ENCODE measurements at regions not wholly inside any gene's neighbourhood (a gene's known extent, or its start where the extent isn't known, plus 50 kb on each side); places are given as distances from the start of the nearest gene placed in this dataset.

DNA sequence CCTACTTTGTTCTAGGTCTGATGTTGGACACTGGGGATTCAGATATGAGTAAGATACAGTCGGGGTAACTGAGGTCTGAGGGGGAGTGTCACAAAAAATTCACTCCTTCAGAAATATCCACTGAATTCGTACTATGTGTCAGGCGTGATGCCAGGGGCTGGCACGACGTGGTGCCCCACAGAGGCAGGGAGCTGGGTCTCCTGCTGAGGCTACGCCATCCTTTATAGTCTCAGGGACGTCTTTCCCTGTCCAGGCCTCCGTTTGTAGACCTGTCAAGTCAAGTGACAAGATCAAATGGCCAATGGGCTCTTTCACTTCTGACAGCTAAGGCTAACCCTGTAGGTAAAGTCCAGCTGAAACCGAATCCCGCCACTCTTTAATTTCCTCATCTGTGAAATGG, 118.8 kb upstream of the SMIM23 start:
- H4K20me1 ChIP-seq (replicated peaks in 1 of 2; ENCODE audit: control insufficient read depth in 1 of 2, insufficient read depth in 2 of 2, low read length in 2 of 2), result no peaks in the 10 kb centered on the region
- no peak overlapping the region for H2AFZ ChIP-seq (ENCODE audit: low read length)
- H2AK5ac ChIP-seq (ENCODE audit: low read depth, low read length), result no peak overlapping the region
- H3K56ac ChIP-seq (replicated peaks; ENCODE audit: insufficient read length, low read depth, low read length), result no peak overlapping the region
- H2BK20ac ChIP-seq (ENCODE audit: low read length), result no peak overlapping the region
- H4K8ac ChIP-seq (ENCODE audit: extremely low read depth, insufficient read depth, low read length), result no peak overlapping the region
- H3K18ac ChIP-seq (ENCODE audit: extremely low read depth, low read length), result no peak overlapping the region
- peaks cover 0 to 12% (median 6%) of the 10 kb centered on the region in 4 experiments; a peak in 6 of 7 replicates for H3K4me1 ChIP-seq (replicated peaks in 1 of 4; ENCODE audit: control insufficient read depth in 3 of 4, insufficient read depth in 4 of 4, low read length in 3 of 4)
- H3K14ac ChIP-seq (ENCODE audit: insufficient read length), result no peak overlapping the region
- no peak overlapping the region for H4K5ac ChIP-seq (ENCODE audit: insufficient read length, low read depth, low read length)
- no peak overlapping the region for H3K27ac ChIP-seq (ENCODE audit: low read depth, low read length)
- H2BK120ac ChIP-seq (replicated peaks; ENCODE audit: low read depth, low read length), result no peak overlapping the region
- no peaks in the 10 kb centered on the region for H3K23me2 ChIP-seq (ENCODE audit: low read depth, low read length)
- no peaks in the 10 kb centered on the region for H3K9me3 ChIP-seq (ENCODE audit: insufficient read depth in 2 of 2, low read depth in 1 of 2, low read length in 1 of 2)
- TF ChIP-seq, protein P1, sequence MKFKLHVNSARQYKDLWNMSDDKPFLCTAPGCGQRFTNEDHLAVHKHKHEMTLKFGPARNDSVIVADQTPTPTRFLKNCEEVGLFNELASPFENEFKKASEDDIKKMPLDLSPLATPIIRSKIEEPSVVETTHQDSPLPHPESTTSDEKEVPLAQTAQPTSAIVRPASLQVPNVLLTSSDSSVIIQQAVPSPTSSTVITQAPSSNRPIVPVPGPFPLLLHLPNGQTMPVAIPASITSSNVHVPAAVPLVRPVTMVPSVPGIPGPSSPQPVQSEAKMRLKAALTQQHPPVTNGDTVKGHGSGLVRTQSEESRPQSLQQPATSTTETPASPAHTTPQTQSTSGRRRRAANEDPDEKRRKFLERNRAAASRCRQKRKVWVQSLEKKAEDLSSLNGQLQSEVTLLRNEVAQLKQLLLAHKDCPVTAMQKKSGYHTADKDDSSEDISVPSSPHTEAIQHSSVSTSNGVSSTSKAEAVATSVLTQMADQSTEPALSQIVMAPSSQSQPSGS (IDR thresholded peaks at IDR 0.05; ENCODE audit: low read length), result no peak
- no peak for TF ChIP-seq TEAD4 (IDR thresholded peaks at IDR 0.05; ENCODE audit: low read depth, low read length)
- TF ChIP-seq HDAC2 (IDR thresholded peaks at IDR 0.05; ENCODE audit: borderline replicate concordance in 1 of 2, low read depth in 2 of 2, low read length in 2 of 2), result no peak
- TF ChIP-seq SIRT6 (IDR thresholded peaks at IDR 0.05; ENCODE audit: low read length), result no peak
- TF ChIP-seq EGR1 (IDR thresholded peaks at IDR 0.05; ENCODE audit: borderline replicate concordance, low read depth, low read length), result no peak
- no peak for TF ChIP-seq CBX8 (IDR thresholded peaks at IDR 0.05; ENCODE audit: borderline replicate concordance, low read depth, low read length)
- ChIA-PET CTCF (ENCODE audit: partially characterized antibody) (interaction anchor here (1.2 to 2.7 kb wide), 5 partner anchors 14 to 393 kb away, joined by 3 to 10 read pairs (median 7); no protein-coding TSS in a partner anchor), POLR2A (ENCODE audit: partially characterized antibody) (interaction anchor here (0.6 to 2.3 kb wide), 2 partner anchors 14 to 314 kb away, joined by 5 to 12 read pairs; no protein-coding TSS in a partner anchor)
- DNase-seq (ENCODE audit: low read depth in 1 of 2, low spot score in 2 of 2), result peak in 1 of 2 experiments; percentile 35
- H3K4me3 ChIP-seq (ENCODE audit: extremely low read depth in 1 of 4, insufficient read depth in 2 of 4, low read depth in 3 of 4, low read length in 4 of 4), result no peak overlapping the region
- H3K4ac ChIP-seq (replicated peaks; ENCODE audit: insufficient read length, low read depth, low read length), result no peak overlapping the region
- peak overlapping the region; percentile 36; the same call in 1 of the 2 replicates for H2BK15ac ChIP-seq (ENCODE audit: low read length)
- H3K27me3 ChIP-seq (replicated peaks in 1 of 4; ENCODE audit: control insufficient read depth in 3 of 4, extremely low read depth in 1 of 4, insufficient read depth in 3 of 4, low read length in 3 of 4), result peaks cover 0 to 2% (median 0%) of the 10 kb centered on the region in 4 experiments; a peak in 3 of 7 replicates
- no peak overlapping the region for H3K9ac ChIP-seq (replicated peaks in 1 of 4; ENCODE audit: extremely low read depth in 1 of 4, low read depth in 3 of 4, low read length in 3 of 4)
- 76% methylated on average over 10 of the region's 10 CpGs; no CpG with 5 or more reads in 1 of the 2 experiments for WGBS, 2 experiments (ENCODE audit: extremely low coverage in 1 of 2, insufficient coverage in 1 of 2, insufficient read length in 1 of 2, insufficient replicate concordance in 2 of 2, low coverage in 1 of 2, low lambda C conversion rate in 2 of 2, missing lambda C conversion rate in 1 of 2)
- H3K4me2 ChIP-seq (ENCODE audit: insufficient read depth in 1 of 2, low read depth in 2 of 2, low read length in 2 of 2), result peak overlapping the region in 1 of 2 experiments; percentile 60; a peak in 1 of 4 replicates
- no peak for FAIRE-seq
- H3K23ac ChIP-seq (ENCODE audit: insufficient read length), result no peak overlapping the region
- no peak overlapping the region for H4K91ac ChIP-seq (replicated peaks; ENCODE audit: insufficient read length, low read length)
- H3K79me1 ChIP-seq (ENCODE audit: low read depth, low read length), result no peaks in the 10 kb centered on the region
- no peaks in the 10 kb centered on the region for H3K36me3 ChIP-seq (ENCODE audit: control insufficient read depth in 2 of 4, insufficient read depth in 4 of 4, low read length in 3 of 4)
- H2BK5ac ChIP-seq (ENCODE audit: low read depth, low read length), result no peak overlapping the region
- no peaks in the 10 kb centered on the region for H3K79me2 ChIP-seq (ENCODE audit: control insufficient read depth in 1 of 2, insufficient read depth in 2 of 2, low read length in 2 of 2)
- H2BK12ac ChIP-seq (ENCODE audit: low read depth, low read length), result no peak overlapping the region; the same call in 1 of the 2 replicates

All from H1 (cell line).